Stimulated activated effector memory CD8-positive, alpha-beta T cell treated with anti-CD3 and anti-CD28 coated beads, Interleukin-12 subunit alpha, Interleukin-12 subunit beta, amount 100 ng/mL, for 72 hours (primary cell): ENCODE measurements at regions not wholly inside any gene's neighbourhood (a gene's known extent, or its start where the extent isn't known, plus 50 kb on each side); places are given as distances from the start of the nearest gene placed in this dataset.

Source experiments
- ATAC-seq: fragments of 150-1000 bp; cut with Tn5 transposase; 2 replicates; pipeline ENCODE4 v1.10.0; 2021
- DNase-seq, 2 donors: peaks; one replicate each; pipeline ENCODE4 v3.0.0; 2021 to 2022; ENCODE audit warnings: low spot score in 2 of 2
- H3K27ac Mint-ChIP-seq: one replicate; pipeline ENCODE4 v1.8.0; 2022; ENCODE audit warnings: mild to moderate bottlenecking, mixed read lengths
- H3K36me3 Mint-ChIP-seq: one replicate; pipeline ENCODE4 v1.8.0; 2022; ENCODE audit warnings: mild to moderate bottlenecking, mixed read lengths
- H3K4me1 Mint-ChIP-seq: one replicate; pipeline ENCODE4 v1.8.0; 2022; ENCODE audit warnings: mixed read lengths
- H3K4me3 Mint-ChIP-seq: one replicate; pipeline ENCODE4 v1.8.0; 2022; ENCODE audit warnings: mild to moderate bottlenecking, mixed read lengths
- H3K9me3 Mint-ChIP-seq: one replicate; pipeline ENCODE4 v1.8.0; 2022; ENCODE audit warnings: mixed read lengths

DNA sequence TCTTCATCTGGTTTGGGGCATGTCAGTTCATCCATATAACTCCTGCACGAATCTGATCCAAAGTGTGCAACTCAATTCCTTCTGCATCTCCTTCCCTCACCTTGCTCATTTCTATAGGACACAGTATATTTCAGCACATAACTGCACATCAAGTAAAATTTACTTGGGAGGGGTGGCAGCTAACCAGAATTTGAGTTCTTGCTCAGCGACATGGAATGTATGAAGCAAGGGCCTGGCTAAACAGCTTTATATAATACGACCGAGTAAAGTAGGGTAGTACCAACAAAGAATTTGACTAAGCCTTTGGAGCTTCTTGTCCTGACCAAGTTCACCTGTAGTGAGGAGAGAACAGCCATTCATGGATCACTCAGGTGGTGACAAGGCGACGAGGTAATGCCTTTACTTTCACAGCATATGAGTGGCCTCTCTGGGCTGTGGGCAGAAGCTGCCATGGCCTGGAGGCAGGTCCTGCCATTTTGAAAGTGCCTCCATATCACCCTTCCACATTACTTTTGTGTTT, 570.2 kb upstream of the TNP1 start:
- Mint-ChIP-seq H3K4me3 (no peak overlapping the region), H3K9me3 (no peaks in the 10 kb centered on the region), H3K36me3 (no peaks in the 10 kb centered on the region), H3K27ac (no peak overlapping the region), H3K4me1 (peaks cover 11% of the 10 kb centered on the region)
- ATAC-seq (no peak), DNase-seq (no peak)

DNA sequence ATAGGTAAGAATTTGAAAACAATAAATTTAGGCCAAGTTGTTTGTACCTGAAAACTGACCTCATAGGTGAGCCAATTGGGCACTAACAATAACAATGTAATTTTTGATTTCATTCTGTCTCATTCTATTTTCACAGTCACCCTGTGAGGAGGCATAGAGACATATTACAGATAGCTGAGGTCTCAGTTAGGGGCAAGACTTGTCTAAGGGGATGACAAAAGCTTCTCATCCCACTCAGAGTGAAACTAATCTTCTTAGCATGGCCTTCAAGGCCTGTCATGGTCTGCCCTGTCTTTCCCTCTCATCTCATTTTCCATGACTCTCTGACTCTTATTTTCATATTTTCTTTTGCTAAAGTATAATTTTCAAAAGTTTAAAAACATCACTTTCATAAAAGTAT, 562.0 kb upstream of the TNP1 start:
- H3K9me3 Mint-ChIP-seq = no peaks in the 10 kb centered on the region
- H3K4me3 Mint-ChIP-seq = no peak overlapping the region
- H3K4me1 Mint-ChIP-seq = no peaks in the 10 kb centered on the region
- ATAC-seq = no peak
- H3K27ac Mint-ChIP-seq = no peak overlapping the region
- no peaks in the 10 kb centered on the region for H3K36me3 Mint-ChIP-seq
- no peak for DNase-seq

- ATAC-seq (no peak), DNase-seq (no peak)
- Mint-ChIP-seq H3K4me3 (no peak overlapping the region), H3K27ac (no peak overlapping the region), H3K9me3 (no peaks in the 10 kb centered on the region), H3K36me3 (no peaks in the 10 kb centered on the region), H3K4me1 (no peaks in the 10 kb centered on the region)
Observed at GRCh38 chr2:217420854-217421253, 561.0 kb upstream of the TNP1 start.

DNA sequence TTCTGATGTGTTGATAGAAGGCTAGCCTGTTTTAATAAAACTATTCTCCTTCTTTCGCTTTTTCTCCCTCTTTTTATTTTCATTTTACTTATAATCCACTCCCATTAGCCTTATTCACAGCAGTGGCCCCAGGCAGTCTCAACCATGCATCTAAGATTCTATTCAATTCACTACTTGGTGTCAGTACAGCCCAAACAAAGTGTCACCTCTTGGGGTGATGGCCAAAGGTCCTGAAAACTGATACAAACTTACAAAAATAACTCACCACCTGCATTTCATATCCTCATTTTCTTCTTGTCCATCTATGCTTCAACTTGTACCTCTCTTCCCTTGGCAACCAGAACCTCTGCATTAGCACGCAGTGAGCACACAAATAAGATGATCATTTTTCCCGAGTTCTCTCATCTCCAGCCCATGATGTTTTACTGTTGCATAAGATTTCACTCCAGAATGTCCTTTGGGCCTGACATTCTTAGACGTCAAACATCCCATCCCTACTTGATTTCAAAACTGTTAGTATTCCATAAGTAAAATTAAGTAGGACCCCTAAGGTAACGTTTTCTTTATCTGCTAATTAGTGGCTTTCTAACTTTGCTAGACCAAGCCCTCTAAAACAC, 559.3 kb upstream of the TNP1 start:
- no peaks in the 10 kb centered on the region for H3K4me1 Mint-ChIP-seq
- H3K4me3 Mint-ChIP-seq = no peak overlapping the region

GRCh38 chr2:217418544-217418943, 558.7 kb upstream of the TNP1 start:
- Mint-ChIP-seq H3K4me1 (no peaks in the 10 kb centered on the region), H3K36me3 (no peaks in the 10 kb centered on the region), H3K4me3 (no peak overlapping the region), H3K27ac (no peak overlapping the region), H3K9me3 (no peaks in the 10 kb centered on the region)
- DNase-seq = no peak
- no peak for ATAC-seq

More for the DNA sequence above, 559.3 kb upstream of the TNP1 start:
- no peak for ATAC-seq
- no peak for DNase-seq
- Mint-ChIP-seq H3K9me3 (no peaks in the 10 kb centered on the region), H3K27ac (no peak overlapping the region), H3K36me3 (no peaks in the 10 kb centered on the region)

GRCh38 chr2:217418090-217418489, 558.2 kb upstream of the TNP1 start:
- Mint-ChIP-seq H3K9me3 (no peaks in the 10 kb centered on the region), H3K36me3 (no peaks in the 10 kb centered on the region), H3K4me3 (no peak overlapping the region), H3K4me1 (no peaks in the 10 kb centered on the region), H3K27ac (no peak overlapping the region)
- ATAC-seq (no peak), DNase-seq (no peak)

DNA sequence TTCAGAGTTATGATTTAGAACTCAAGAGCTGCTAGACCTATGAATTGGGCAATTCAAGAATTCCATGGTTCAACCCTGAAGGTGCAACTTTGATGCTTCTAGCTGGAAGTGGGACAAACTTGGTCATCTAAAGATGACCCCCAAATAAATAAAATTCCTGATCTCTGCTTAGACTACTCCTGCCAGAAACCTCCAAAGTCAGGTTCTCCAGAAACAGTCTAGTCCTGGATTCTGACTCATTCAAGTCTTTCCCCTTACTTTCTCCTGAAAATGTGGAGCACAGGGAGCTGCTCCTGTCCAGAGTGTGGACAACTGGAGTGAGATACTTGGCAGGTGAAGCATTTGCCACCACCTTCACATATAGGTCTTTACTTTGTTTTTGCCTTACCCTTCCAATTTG, 557.7 kb upstream of the TNP1 start:
- no peaks in the 10 kb centered on the region for H3K36me3 Mint-ChIP-seq
- H3K4me1 Mint-ChIP-seq = no peaks in the 10 kb centered on the region
- no peak overlapping the region for H3K27ac Mint-ChIP-seq
- H3K4me3 Mint-ChIP-seq = no peak overlapping the region
- ATAC-seq (no peak), DNase-seq (no peak)
- H3K9me3 Mint-ChIP-seq = no peaks in the 10 kb centered on the region

DNA sequence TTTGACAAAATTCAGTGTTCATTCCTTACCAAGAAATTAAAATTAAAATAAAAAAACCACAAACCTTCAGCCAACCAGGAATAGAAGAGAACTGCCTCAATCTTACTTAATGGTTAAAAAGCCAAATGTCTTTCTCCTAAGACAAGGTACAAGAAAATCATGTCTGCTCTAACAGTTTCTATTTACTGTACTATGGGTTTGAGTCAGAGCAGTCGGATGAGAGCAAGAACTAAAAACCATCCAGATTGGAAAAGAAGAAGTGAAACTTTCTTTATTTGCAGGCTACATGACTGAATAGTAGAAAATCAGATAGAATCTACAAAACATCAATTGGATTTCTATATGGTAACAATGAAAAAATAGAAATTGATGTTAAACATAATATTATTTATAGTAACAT, 555.5 kb upstream of the TNP1 start:
- Mint-ChIP-seq H3K9me3 (no peaks in the 10 kb centered on the region), H3K4me1 (no peaks in the 10 kb centered on the region), H3K36me3 (no peaks in the 10 kb centered on the region), H3K27ac (no peak overlapping the region), H3K4me3 (no peak overlapping the region)
- DNase-seq = no peak
- no peak for ATAC-seq

GRCh38 chr2:217414429-217414828, 554.6 kb upstream of the TNP1 start:
- no peaks in the 10 kb centered on the region for H3K4me1 Mint-ChIP-seq
- no peak overlapping the region for H3K27ac Mint-ChIP-seq
- H3K36me3 Mint-ChIP-seq = no peaks in the 10 kb centered on the region
- H3K4me3 Mint-ChIP-seq = no peak overlapping the region
- no peaks in the 10 kb centered on the region for H3K9me3 Mint-ChIP-seq
- DNase-seq = no peak
- no peak for ATAC-seq

DNA sequence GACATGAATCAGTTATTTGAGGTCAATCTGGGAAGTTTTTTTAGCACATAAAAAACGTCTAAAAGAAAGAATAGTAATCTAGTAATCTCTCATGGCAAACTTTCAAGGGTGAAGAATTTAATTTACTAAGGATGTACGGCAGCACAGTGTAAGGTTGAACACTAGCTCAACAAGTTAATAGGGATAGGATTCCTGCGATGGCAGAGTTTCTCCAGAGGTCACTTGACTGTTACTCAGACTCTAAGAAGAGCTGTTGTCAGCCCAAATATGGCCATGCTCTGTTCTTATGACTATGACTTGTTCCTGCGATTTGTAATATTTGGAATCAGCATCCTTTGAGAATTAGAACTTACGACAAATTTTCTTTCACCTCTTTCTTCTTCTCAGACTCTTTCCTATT, 553.3 kb upstream of the TNP1 start:
- ATAC-seq (no peak), DNase-seq (no peak)
- Mint-ChIP-seq H3K4me3 (no peak overlapping the region), H3K4me1 (no peaks in the 10 kb centered on the region), H3K27ac (no peak overlapping the region), H3K9me3 (no peaks in the 10 kb centered on the region), H3K36me3 (no peaks in the 10 kb centered on the region)

- Mint-ChIP-seq H3K9me3 (peaks cover under 1% of the 10 kb centered on the region), H3K4me3 (no peak overlapping the region), H3K36me3 (no peaks in the 10 kb centered on the region), H3K4me1 (no peaks in the 10 kb centered on the region), H3K27ac (no peak overlapping the region)
- DNase-seq (no peak), ATAC-seq (no peak)
Observed at GRCh38 chr2:217412721-217413120, 552.9 kb upstream of the TNP1 start.

DNA sequence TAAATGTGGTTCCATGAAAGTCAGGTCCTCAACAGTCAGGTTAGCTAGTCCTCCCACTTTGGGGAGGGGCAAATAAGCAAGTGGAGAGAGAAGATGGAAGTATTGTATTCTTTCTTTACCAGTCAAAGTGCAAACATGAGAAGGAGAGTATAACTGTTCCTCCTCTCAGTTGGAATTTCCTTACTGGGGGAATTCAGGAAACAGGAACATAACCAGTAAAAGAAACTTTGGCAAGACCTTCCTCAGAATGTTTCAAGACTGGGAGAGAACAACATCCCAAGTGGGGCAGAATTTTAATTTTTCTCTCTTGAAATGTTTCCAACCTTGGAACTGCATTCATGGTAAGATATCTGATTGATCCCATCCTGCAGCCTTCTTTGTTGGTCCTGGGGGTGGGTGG, 552.4 kb upstream of the TNP1 start:
- DNase-seq (no peak), ATAC-seq (no peak)
- Mint-ChIP-seq H3K4me1 (no peaks in the 10 kb centered on the region), H3K4me3 (no peak overlapping the region), H3K27ac (no peak overlapping the region), H3K36me3 (no peaks in the 10 kb centered on the region), H3K9me3 (peaks cover 3% of the 10 kb centered on the region)

DNA sequence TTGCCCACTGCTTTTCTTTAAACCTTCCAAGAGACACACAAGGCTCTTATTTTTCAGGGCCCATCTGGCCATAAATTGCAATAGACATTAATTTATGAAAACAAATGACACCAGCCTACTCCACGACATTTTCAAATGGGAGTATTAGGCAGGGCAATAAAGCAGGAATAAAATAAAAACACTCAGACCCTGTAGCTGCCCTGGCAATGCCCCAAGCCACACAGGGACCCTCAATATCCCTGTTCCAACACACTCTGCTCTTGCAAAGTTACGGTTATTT, 550.8 kb upstream of the TNP1 start:
- Mint-ChIP-seq H3K9me3 (peaks cover 5% of the 10 kb centered on the region), H3K4me1 (no peaks in the 10 kb centered on the region), H3K27ac (no peak overlapping the region), H3K4me3 (no peak overlapping the region), H3K36me3 (no peaks in the 10 kb centered on the region)
- ATAC-seq (no peak), DNase-seq (no peak)

GRCh38 chr2:217409949-217410680, 550.3 kb upstream of the TNP1 start:
- Mint-ChIP-seq H3K36me3 (no peaks in the 10 kb centered on the region), H3K9me3 (peaks cover 5% of the 10 kb centered on the region), H3K4me1 (no peaks in the 10 kb centered on the region), H3K27ac (no peak overlapping the region), H3K4me3 (no peak overlapping the region)
- DNase-seq (no peak), ATAC-seq (no peak)

GRCh38 chr2:217407362-217407761, 547.5 kb upstream of the TNP1 start:
- no peaks in the 10 kb centered on the region for H3K36me3 Mint-ChIP-seq
- H3K4me1 Mint-ChIP-seq = no peaks in the 10 kb centered on the region
- no peak overlapping the region for H3K27ac Mint-ChIP-seq
- peaks cover 7% of the 10 kb centered on the region for H3K9me3 Mint-ChIP-seq
- ATAC-seq = no peak
- DNase-seq = no peak
- H3K4me3 Mint-ChIP-seq = no peak overlapping the region

GRCh38 chr2:217404236-217404760, 544.4 kb upstream of the TNP1 start:
- Mint-ChIP-seq H3K36me3 (no peaks in the 10 kb centered on the region), H3K9me3 (peaks cover 7% of the 10 kb centered on the region), H3K27ac (no peak overlapping the region), H3K4me1 (no peaks in the 10 kb centered on the region), H3K4me3 (no peak overlapping the region)
- ATAC-seq = no peak
- DNase-seq = no peak
